ENCODE measurements at regions not wholly inside any gene's neighbourhood (a gene's known extent, or its start where the extent isn't known, plus 50 kb on each side); places are given as distances from the start of the nearest gene placed in this dataset.

GRCh38 chr16:86334079-86334635, 176.2 kb upstream of the FOXF1 start:
- no peak for TF ChIP-seq CTCF (IDR thresholded peaks at IDR 0.05; ENCODE audit: insufficient read depth, low read length)
- TF ChIP-seq POLR2AphosphoS5 (IDR thresholded peaks at IDR 0.05; ENCODE audit: low read depth): no peak
- no peak for TF ChIP-seq GABPA (IDR thresholded peaks at IDR 0.05; ENCODE audit: low read depth)
- TF ChIP-seq, protein P1, sequence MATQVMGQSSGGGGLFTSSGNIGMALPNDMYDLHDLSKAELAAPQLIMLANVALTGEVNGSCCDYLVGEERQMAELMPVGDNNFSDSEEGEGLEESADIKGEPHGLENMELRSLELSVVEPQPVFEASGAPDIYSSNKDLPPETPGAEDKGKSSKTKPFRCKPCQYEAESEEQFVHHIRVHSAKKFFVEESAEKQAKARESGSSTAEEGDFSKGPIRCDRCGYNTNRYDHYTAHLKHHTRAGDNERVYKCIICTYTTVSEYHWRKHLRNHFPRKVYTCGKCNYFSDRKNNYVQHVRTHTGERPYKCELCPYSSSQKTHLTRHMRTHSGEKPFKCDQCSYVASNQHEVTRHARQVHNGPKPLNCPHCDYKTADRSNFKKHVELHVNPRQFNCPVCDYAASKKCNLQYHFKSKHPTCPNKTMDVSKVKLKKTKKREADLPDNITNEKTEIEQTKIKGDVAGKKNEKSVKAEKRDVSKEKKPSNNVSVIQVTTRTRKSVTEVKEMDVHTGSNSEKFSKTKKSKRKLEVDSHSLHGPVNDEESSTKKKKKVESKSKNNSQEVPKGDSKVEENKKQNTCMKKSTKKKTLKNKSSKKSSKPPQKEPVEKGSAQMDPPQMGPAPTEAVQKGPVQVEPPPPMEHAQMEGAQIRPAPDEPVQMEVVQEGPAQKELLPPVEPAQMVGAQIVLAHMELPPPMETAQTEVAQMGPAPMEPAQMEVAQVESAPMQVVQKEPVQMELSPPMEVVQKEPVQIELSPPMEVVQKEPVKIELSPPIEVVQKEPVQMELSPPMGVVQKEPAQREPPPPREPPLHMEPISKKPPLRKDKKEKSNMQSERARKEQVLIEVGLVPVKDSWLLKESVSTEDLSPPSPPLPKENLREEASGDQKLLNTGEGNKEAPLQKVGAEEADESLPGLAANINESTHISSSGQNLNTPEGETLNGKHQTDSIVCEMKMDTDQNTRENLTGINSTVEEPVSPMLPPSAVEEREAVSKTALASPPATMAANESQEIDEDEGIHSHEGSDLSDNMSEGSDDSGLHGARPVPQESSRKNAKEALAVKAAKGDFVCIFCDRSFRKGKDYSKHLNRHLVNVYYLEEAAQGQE (IDR thresholded peaks at IDR 0.05; ENCODE audit: insufficient replicate concordance, low read depth): no peak

All from HL-60 (cell line).